ENCODE measurements at regions not wholly inside any gene's neighbourhood (a gene's known extent, or its start where the extent isn't known, plus 50 kb on each side); places are given as distances from the start of the nearest gene placed in this dataset.
A peak's percentile ranks its signal among the peaks of the same experiment; 100 is the strongest.

- Histone ChIP-seq H3K36me3 (ENCODE audit: control insufficient read depth, insufficient read depth, low read length) (no peaks in the 10 kb centered on the region), H3K27me3 (ENCODE audit: control insufficient read depth, insufficient read depth, low read length) (no peaks in the 10 kb centered on the region), H3K9ac (ENCODE audit: low read length) (no peak overlapping the region), H3K9me3 (ENCODE audit: control insufficient read depth, low read length) (no peaks in the 10 kb centered on the region), H3K4me3 (ENCODE audit: low read length) (no peak overlapping the region), H3K4me1 (ENCODE audit: control insufficient read depth, insufficient read depth, low read length) (peaks cover 6% of the 10 kb centered on the region)
Measured at GRCh38 chr11:15638386-15638787, 523.7 kb downstream of the INSC start.

- H3K9ac ChIP-seq (ENCODE audit: low read length), result no peak overlapping the region
- H3K36me3 ChIP-seq (ENCODE audit: control insufficient read depth, insufficient read depth, low read length), result no peaks in the 10 kb centered on the region
- peaks cover 12% of the 10 kb centered on the region for H3K4me1 ChIP-seq (ENCODE audit: control insufficient read depth, insufficient read depth, low read length)
- no peaks in the 10 kb centered on the region for H3K27me3 ChIP-seq (ENCODE audit: control insufficient read depth, insufficient read depth, low read length)
- no peak overlapping the region for H3K4me3 ChIP-seq (ENCODE audit: low read length)
- H3K9me3 ChIP-seq (ENCODE audit: control insufficient read depth, low read length), result no peaks in the 10 kb centered on the region
Measured at GRCh38 chr11:15640318-15640717, 525.6 kb downstream of the INSC start.

- Histone ChIP-seq H3K9me3 (ENCODE audit: control insufficient read depth, low read length) (no peaks in the 10 kb centered on the region), H3K4me3 (ENCODE audit: low read length) (no peak overlapping the region), H3K9ac (ENCODE audit: low read length) (no peak overlapping the region), H3K4me1 (ENCODE audit: control insufficient read depth, insufficient read depth, low read length) (peaks cover 14% of the 10 kb centered on the region), H3K36me3 (ENCODE audit: control insufficient read depth, insufficient read depth, low read length) (no peaks in the 10 kb centered on the region), H3K27me3 (ENCODE audit: control insufficient read depth, insufficient read depth, low read length) (no peaks in the 10 kb centered on the region)
Measured at GRCh38 chr11:15641271-15642045, 526.7 kb downstream of the INSC start.

- Histone ChIP-seq H3K9me3 (ENCODE audit: control insufficient read depth, low read length) (no peaks in the 10 kb centered on the region), H3K36me3 (ENCODE audit: control insufficient read depth, insufficient read depth, low read length) (no peaks in the 10 kb centered on the region)
Measured at GRCh38 chr11:15645201-15645600, 530.5 kb downstream of the INSC start.

GRCh38 chr11:15649371-15650104 lies 534.8 kb downstream of the INSC start:
- Histone ChIP-seq H3K27me3 (ENCODE audit: control insufficient read depth, insufficient read depth, low read length) (no peaks in the 10 kb centered on the region), H3K9ac (ENCODE audit: low read length) (peak overlapping the region; percentile 41), H3K4me1 (ENCODE audit: control insufficient read depth, insufficient read depth, low read length) (peaks cover 19% of the 10 kb centered on the region), H3K36me3 (ENCODE audit: control insufficient read depth, insufficient read depth, low read length) (no peaks in the 10 kb centered on the region), H3K9me3 (ENCODE audit: control insufficient read depth, low read length) (no peaks in the 10 kb centered on the region), H3K4me3 (ENCODE audit: low read length) (no peak overlapping the region)

More at GRCh38 chr11:15645201-15645600, 530.5 kb downstream of the INSC start:
- Histone ChIP-seq H3K27me3 (ENCODE audit: control insufficient read depth, insufficient read depth, low read length) (no peaks in the 10 kb centered on the region), H3K4me1 (ENCODE audit: control insufficient read depth, insufficient read depth, low read length) (peaks cover 12% of the 10 kb centered on the region), H3K9ac (ENCODE audit: low read length) (no peak overlapping the region), H3K4me3 (ENCODE audit: low read length) (no peak overlapping the region)

GRCh38 chr11:15650105-15650938 lies 535.6 kb downstream of the INSC start:
- H3K4me3 ChIP-seq (ENCODE audit: low read length), result peak overlapping the region; percentile 11
- no peaks in the 10 kb centered on the region for H3K27me3 ChIP-seq (ENCODE audit: control insufficient read depth, insufficient read depth, low read length)
- H3K9me3 ChIP-seq (ENCODE audit: control insufficient read depth, low read length), result no peaks in the 10 kb centered on the region
- no peaks in the 10 kb centered on the region for H3K36me3 ChIP-seq (ENCODE audit: control insufficient read depth, insufficient read depth, low read length)
- H3K9ac ChIP-seq (ENCODE audit: low read length), result peak overlapping the region; percentile 56
- H3K4me1 ChIP-seq (ENCODE audit: control insufficient read depth, insufficient read depth, low read length), result peaks cover 14% of the 10 kb centered on the region

GRCh38 chr11:15651033-15651432 lies 536.3 kb downstream of the INSC start:
- Histone ChIP-seq H3K9ac (ENCODE audit: low read length) (no peak overlapping the region), H3K4me1 (ENCODE audit: control insufficient read depth, insufficient read depth, low read length) (peaks cover 12% of the 10 kb centered on the region), H3K27me3 (ENCODE audit: control insufficient read depth, insufficient read depth, low read length) (no peaks in the 10 kb centered on the region), H3K9me3 (ENCODE audit: control insufficient read depth, low read length) (no peaks in the 10 kb centered on the region), H3K4me3 (ENCODE audit: low read length) (no peak overlapping the region), H3K36me3 (ENCODE audit: control insufficient read depth, insufficient read depth, low read length) (no peaks in the 10 kb centered on the region)

- no peak overlapping the region for H3K9ac ChIP-seq (ENCODE audit: low read length)
- H3K36me3 ChIP-seq (ENCODE audit: control insufficient read depth, insufficient read depth, low read length), result no peaks in the 10 kb centered on the region
- no peaks in the 10 kb centered on the region for H3K9me3 ChIP-seq (ENCODE audit: control insufficient read depth, low read length)
- H3K27me3 ChIP-seq (ENCODE audit: control insufficient read depth, insufficient read depth, low read length), result no peaks in the 10 kb centered on the region
- H3K4me3 ChIP-seq (ENCODE audit: low read length), result no peak overlapping the region
- peaks cover 12% of the 10 kb centered on the region for H3K4me1 ChIP-seq (ENCODE audit: control insufficient read depth, insufficient read depth, low read length)
Measured at GRCh38 chr11:15651816-15652215, 537.1 kb downstream of the INSC start.

GRCh38 chr11:15653191-15653710 lies 538.5 kb downstream of the INSC start:
- Histone ChIP-seq H3K9me3 (ENCODE audit: control insufficient read depth, low read length) (no peaks in the 10 kb centered on the region), H3K4me3 (ENCODE audit: low read length) (no peak overlapping the region)

GRCh38 chr11:15654451-15654850 lies 539.7 kb downstream of the INSC start:
- no peaks in the 10 kb centered on the region for H3K9me3 ChIP-seq (ENCODE audit: control insufficient read depth, low read length)
- H3K9ac ChIP-seq (ENCODE audit: low read length), result no peak overlapping the region
- H3K36me3 ChIP-seq (ENCODE audit: control insufficient read depth, insufficient read depth, low read length), result no peaks in the 10 kb centered on the region
- H3K4me3 ChIP-seq (ENCODE audit: low read length), result no peak overlapping the region
- no peaks in the 10 kb centered on the region for H3K27me3 ChIP-seq (ENCODE audit: control insufficient read depth, insufficient read depth, low read length)
- H3K4me1 ChIP-seq (ENCODE audit: control insufficient read depth, insufficient read depth, low read length), result peaks cover 12% of the 10 kb centered on the region

More at GRCh38 chr11:15653191-15653710, 538.5 kb downstream of the INSC start:
- H3K27me3 ChIP-seq (ENCODE audit: control insufficient read depth, insufficient read depth, low read length), result no peaks in the 10 kb centered on the region
- H3K36me3 ChIP-seq (ENCODE audit: control insufficient read depth, insufficient read depth, low read length), result no peaks in the 10 kb centered on the region
- H3K9ac ChIP-seq (ENCODE audit: low read length), result no peak overlapping the region
- peaks cover 12% of the 10 kb centered on the region for H3K4me1 ChIP-seq (ENCODE audit: control insufficient read depth, insufficient read depth, low read length)

- H3K4me3 ChIP-seq (ENCODE audit: low read length), result no peak overlapping the region
- H3K36me3 ChIP-seq (ENCODE audit: control insufficient read depth, insufficient read depth, low read length), result no peaks in the 10 kb centered on the region
- H3K9me3 ChIP-seq (ENCODE audit: control insufficient read depth, low read length), result no peaks in the 10 kb centered on the region
- H3K9ac ChIP-seq (ENCODE audit: low read length), result no peak overlapping the region
- H3K4me1 ChIP-seq (ENCODE audit: control insufficient read depth, insufficient read depth, low read length), result peaks cover 4% of the 10 kb centered on the region
- no peaks in the 10 kb centered on the region for H3K27me3 ChIP-seq (ENCODE audit: control insufficient read depth, insufficient read depth, low read length)
Measured at GRCh38 chr11:15655552-15655951, 540.8 kb downstream of the INSC start.
